ENCODE measurements at regions not wholly inside any gene's neighbourhood (a gene's known extent, or its start where the extent isn't known, plus 50 kb on each side); places are given as distances from the start of the nearest gene placed in this dataset.

DNA sequence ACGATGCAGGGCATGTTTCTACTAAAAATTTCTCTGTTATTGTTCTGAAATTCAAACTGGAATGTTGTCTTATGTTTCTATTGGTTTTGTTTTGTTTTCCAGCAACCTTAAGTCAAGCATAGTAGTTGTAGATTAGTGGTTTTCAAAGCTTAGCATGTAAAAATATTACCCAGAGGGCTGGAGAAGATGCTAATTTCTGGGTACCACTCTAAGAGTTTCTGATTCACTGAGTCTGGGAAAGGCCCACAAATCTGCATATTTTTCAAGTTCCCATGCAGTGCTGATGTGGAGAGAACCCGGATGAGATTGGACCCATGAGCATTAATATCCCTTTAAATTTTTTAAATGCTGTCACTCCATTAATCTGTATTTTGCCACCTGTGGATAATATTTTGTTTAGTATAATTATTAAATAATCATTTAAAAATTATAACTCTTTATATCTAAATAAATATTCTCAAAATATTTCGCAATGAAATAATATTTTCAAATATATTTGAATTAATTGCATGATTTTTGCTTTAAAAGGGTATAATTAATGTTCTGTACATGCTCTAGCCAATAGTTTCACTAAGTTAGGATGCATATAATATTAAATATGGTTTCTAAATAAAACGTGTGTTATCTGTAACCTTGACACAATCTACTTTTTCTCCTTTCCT is 1274.7 kb upstream of the CADM2 start:
- ATAC-seq = no peak
- H3K27ac ChIP-seq = no peak overlapping the region
- H3K4me1 ChIP-seq = no peaks in the 10 kb centered on the region
- H3K36me3 ChIP-seq = no peaks in the 10 kb centered on the region
- no peaks in the 10 kb centered on the region for H3K27me3 ChIP-seq
- 61 to 69% methylated on average over 4 of the region's 4 CpGs for WGBS, 2 donors (ENCODE audit: low coverage in 1 of 2)
- peaks cover 0 to 6% (median 0%) of the 10 kb centered on the region in 3 donors for H3K9me3 ChIP-seq
- TF ChIP-seq POLR2AphosphoS5 (IDR thresholded peaks at IDR 0.05) = no peak
- no peak for TF ChIP-seq POLR2A (IDR thresholded peaks at IDR 0.05)
- TF ChIP-seq, protein P1, sequence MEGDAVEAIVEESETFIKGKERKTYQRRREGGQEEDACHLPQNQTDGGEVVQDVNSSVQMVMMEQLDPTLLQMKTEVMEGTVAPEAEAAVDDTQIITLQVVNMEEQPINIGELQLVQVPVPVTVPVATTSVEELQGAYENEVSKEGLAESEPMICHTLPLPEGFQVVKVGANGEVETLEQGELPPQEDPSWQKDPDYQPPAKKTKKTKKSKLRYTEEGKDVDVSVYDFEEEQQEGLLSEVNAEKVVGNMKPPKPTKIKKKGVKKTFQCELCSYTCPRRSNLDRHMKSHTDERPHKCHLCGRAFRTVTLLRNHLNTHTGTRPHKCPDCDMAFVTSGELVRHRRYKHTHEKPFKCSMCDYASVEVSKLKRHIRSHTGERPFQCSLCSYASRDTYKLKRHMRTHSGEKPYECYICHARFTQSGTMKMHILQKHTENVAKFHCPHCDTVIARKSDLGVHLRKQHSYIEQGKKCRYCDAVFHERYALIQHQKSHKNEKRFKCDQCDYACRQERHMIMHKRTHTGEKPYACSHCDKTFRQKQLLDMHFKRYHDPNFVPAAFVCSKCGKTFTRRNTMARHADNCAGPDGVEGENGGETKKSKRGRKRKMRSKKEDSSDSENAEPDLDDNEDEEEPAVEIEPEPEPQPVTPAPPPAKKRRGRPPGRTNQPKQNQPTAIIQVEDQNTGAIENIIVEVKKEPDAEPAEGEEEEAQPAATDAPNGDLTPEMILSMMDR (IDR thresholded peaks at IDR 0.05) = no peak
- TF ChIP-seq EP300 (IDR thresholded peaks at IDR 0.05) = no peak
- no peak overlapping the region for H3K4me3 ChIP-seq

- Histone ChIP-seq H3K4me3 (no peak overlapping the region), H3K36me3 (no peaks in the 10 kb centered on the region), H3K27me3 (no peaks in the 10 kb centered on the region), H3K4me1 (no peaks in the 10 kb centered on the region), H3K27ac (no peak overlapping the region), H3K9me3 (no peaks in the 10 kb centered on the region)
- no peak for ATAC-seq
- TF ChIP-seq EP300 (IDR thresholded peaks at IDR 0.05) (no peak), POLR2AphosphoS5 (IDR thresholded peaks at IDR 0.05) (no peak), POLR2A (IDR thresholded peaks at IDR 0.05) (no peak)
- TF ChIP-seq, protein P1 (IDR thresholded peaks at IDR 0.05) = no peak
- WGBS, 2 donors (ENCODE audit: low coverage in 1 of 2) = 31 to 40% methylated on average over 1 of the region's 1 CpG
Measured at GRCh38 chr3:83706669-83707068, 1252.1 kb upstream of the CADM2 start.

DNA sequence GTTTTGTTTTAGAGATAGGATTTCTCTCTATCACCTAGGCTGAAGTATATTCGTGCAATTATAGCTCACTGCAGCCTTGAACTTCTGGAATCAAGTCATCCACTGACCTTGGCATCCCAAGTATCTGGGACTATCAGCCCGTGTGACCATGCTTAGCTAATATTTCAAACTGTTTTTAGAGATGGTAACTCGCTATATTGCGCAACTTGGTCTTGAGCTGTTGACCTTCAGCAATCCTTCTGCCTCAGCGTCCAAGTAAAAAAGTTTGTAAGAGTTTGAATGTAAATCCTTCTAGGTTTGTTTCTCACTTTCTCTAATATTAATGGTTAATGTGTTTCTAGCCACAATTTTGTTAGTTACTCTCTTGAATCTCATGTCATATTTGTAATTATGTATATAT is 1243.5 kb upstream of the CADM2 start:
- no peaks in the 10 kb centered on the region for H3K4me1 ChIP-seq
- no peak overlapping the region for H3K4me3 ChIP-seq
- TF ChIP-seq, protein P1 (IDR thresholded peaks at IDR 0.05) = no peak
- no peak for TF ChIP-seq POLR2AphosphoS5 (IDR thresholded peaks at IDR 0.05)
- no peak for TF ChIP-seq POLR2A (IDR thresholded peaks at IDR 0.05)
- TF ChIP-seq EP300 (IDR thresholded peaks at IDR 0.05) = no peak
- H3K27ac ChIP-seq = no peak overlapping the region
- WGBS, 2 donors (ENCODE audit: low coverage in 1 of 2) = 51 to 79% methylated on average over 5 of the region's 5 CpGs
- no peaks in the 10 kb centered on the region for H3K9me3 ChIP-seq
- no peaks in the 10 kb centered on the region for H3K36me3 ChIP-seq
- no peak for ATAC-seq
- no peaks in the 10 kb centered on the region for H3K27me3 ChIP-seq

DNA sequence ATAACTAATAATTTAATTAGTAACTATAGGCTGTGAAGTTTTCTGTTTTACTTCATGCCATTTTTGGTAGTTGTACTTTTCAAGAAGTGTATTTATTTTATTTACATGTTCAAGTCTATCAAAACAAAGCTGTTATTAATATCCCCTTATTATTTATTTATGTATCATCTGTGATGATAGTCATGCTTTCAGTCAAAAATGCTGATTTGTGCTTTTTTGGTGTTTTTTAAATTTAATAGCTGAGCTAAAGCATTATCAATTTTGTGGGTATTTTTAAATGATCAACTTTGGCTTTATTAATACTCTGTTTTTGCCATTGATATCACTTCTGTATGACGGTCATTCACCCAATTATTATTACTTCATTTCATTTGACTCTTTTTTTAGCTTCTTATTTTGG is 1229.2 kb upstream of the CADM2 start:
- TF ChIP-seq POLR2AphosphoS5 (IDR thresholded peaks at IDR 0.05) (no peak), POLR2A (IDR thresholded peaks at IDR 0.05) (no peak), EP300 (IDR thresholded peaks at IDR 0.05) (no peak)
- TF ChIP-seq, protein P1 (IDR thresholded peaks at IDR 0.05) = no peak
- WGBS, 2 donors (ENCODE audit: low coverage in 1 of 2) = 77 to 91% methylated on average over 1 of the region's 1 CpG
- H3K27ac ChIP-seq = no peak overlapping the region
- H3K4me3 ChIP-seq = no peak overlapping the region
- no peaks in the 10 kb centered on the region for H3K27me3 ChIP-seq
- no peaks in the 10 kb centered on the region for H3K4me1 ChIP-seq
- peaks cover 0 to 31% (median 0%) of the 10 kb centered on the region in 3 donors for H3K9me3 ChIP-seq
- ATAC-seq = no peak
- no peaks in the 10 kb centered on the region for H3K36me3 ChIP-seq

- H3K4me3 ChIP-seq = no peak overlapping the region
- H3K27me3 ChIP-seq = no peaks in the 10 kb centered on the region
- no peak overlapping the region for H3K27ac ChIP-seq
- peaks cover 0 to 6% (median 0%) of the 10 kb centered on the region in 3 donors for H3K4me1 ChIP-seq
- H3K9me3 ChIP-seq = peaks cover 0 to 3% (median 0%) of the 10 kb centered on the region in 3 donors
- no peak for ATAC-seq
- H3K36me3 ChIP-seq = no peaks in the 10 kb centered on the region
- TF ChIP-seq POLR2AphosphoS5 (IDR thresholded peaks at IDR 0.05) = no peak
- WGBS, 2 donors (ENCODE audit: low coverage in 1 of 2) = 66 to 81% methylated on average over 3 to 4 of the region's 4 CpGs
Measured at GRCh38 chr3:83734656-83735055, 1224.1 kb upstream of the CADM2 start.
